Ascending aorta (tissue), 2 donors: ENCODE measurements at regions not wholly inside any gene's neighbourhood (a gene's known extent, or its start where the extent isn't known, plus 50 kb on each side); places are given as distances from the start of the nearest gene placed in this dataset.

Experiments
- DNase-seq, 2 donors: peaks; one replicate each; pipeline ENCODE4 v3.0.0-alpha.2; 2019; ENCODE audit warnings: low spot score in 2 of 2
- H3K27ac ChIP-seq, 2 donors: fragments of 200-600 bp; sonication (generic); one replicate each; pipeline ENCODE4 v1.5.1; 2016 to 2017; ENCODE audit warnings: mild to moderate bottlenecking in 1 of 2
- H3K27me3 ChIP-seq: fragments of 200-600 bp; sonication (generic); one replicate; pipeline ENCODE4 v1.5.1; 2017
- H3K36me3 ChIP-seq, 2 donors: fragments of 200-600 bp; sonication (generic); one replicate each; pipeline ENCODE4 v1.5.1; 2016
- H3K4me1 ChIP-seq, 2 donors: fragments of 200-600 bp; sonication (generic); one replicate each; pipeline ENCODE4 v1.5.1; 2016 to 2017; ENCODE audit warnings: mild to moderate bottlenecking in 1 of 2
- H3K4me3 ChIP-seq, 2 donors: fragments of 200-600 bp; sonication (generic); one replicate each; pipeline ENCODE4 v1.5.1; 2016 to 2017; ENCODE audit warnings: mild to moderate bottlenecking in 1 of 2
- H3K9me3 ChIP-seq, 2 donors: fragments of 200-600 bp; sonication (generic); one replicate each; pipeline ENCODE4 v1.5.1; 2016
- intact Hi-C: fragments of 100-400 bp; cut with DNase I; formaldehyde crosslinking; loops from one replicate; pipeline ENCODE4 v1.15.1; 2023
- TF ChIP-seq, protein P1 (sequence below), 3 experiments: fragments of 200-600 bp in 2 of 3; fragments of 450-650 bp in 1 of 3; sonication (generic) in 2 of 3; IDR thresholded peaks; one replicate each; pipeline ENCODE4 v1.5.1; 2016 to 2019; ENCODE audit warnings: antibody characterized with exemption in 3 of 3, mild to moderate bottlenecking in 1 of 3, moderate library complexity in 1 of 3

DNA sequence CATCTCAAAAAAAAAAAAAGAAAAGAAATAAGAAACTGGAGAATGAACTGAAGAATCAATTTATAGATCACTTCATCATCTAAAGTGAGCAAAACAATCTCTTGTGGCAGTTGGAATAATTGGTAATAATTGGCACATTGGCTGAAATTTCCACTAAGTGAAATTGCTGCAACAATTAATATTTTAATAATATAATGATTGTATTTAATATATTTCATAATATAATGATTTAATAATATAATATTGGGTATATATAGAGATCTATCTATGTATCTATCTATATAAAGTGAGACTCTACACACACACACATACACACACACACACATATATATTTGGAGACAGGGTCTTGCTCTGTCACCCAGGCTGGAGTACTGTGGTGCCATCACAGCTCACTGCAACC, 81.2 kb upstream of the PRICKLE1 start:
- no peaks in the 10 kb centered on the region for H3K36me3 ChIP-seq
- no peaks in the 10 kb centered on the region for H3K9me3 ChIP-seq
- no peaks in the 10 kb centered on the region for H3K27me3 ChIP-seq
- intact Hi-C loops, result no loop called here
- H3K27ac ChIP-seq, result no peak overlapping the region
- no peak overlapping the region for H3K4me3 ChIP-seq
- no peaks in the 10 kb centered on the region for H3K4me1 ChIP-seq
- DNase-seq, result no peak
- TF ChIP-seq, protein P1, sequence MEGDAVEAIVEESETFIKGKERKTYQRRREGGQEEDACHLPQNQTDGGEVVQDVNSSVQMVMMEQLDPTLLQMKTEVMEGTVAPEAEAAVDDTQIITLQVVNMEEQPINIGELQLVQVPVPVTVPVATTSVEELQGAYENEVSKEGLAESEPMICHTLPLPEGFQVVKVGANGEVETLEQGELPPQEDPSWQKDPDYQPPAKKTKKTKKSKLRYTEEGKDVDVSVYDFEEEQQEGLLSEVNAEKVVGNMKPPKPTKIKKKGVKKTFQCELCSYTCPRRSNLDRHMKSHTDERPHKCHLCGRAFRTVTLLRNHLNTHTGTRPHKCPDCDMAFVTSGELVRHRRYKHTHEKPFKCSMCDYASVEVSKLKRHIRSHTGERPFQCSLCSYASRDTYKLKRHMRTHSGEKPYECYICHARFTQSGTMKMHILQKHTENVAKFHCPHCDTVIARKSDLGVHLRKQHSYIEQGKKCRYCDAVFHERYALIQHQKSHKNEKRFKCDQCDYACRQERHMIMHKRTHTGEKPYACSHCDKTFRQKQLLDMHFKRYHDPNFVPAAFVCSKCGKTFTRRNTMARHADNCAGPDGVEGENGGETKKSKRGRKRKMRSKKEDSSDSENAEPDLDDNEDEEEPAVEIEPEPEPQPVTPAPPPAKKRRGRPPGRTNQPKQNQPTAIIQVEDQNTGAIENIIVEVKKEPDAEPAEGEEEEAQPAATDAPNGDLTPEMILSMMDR (IDR thresholded peaks at IDR 0.05), result no peak

DNA sequence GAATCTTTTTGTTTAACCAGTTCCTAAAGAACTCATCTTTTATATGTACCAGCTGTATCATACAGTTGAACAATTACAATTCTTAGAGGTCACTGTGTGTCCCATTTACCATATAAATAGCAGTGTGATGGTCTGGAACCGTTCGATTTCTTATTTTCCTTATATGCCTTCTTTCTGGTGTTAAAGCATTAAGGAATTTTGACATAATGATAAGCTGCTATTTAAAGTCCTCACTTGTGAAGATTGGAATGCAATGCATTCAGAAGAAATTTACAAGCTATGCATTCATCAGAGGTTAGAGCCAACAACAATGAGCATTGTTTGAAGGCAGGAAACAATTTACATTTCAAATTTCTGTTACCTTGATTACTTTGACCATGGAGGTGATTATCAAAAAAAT, 80.0 kb upstream of the PRICKLE1 start:
- Histone ChIP-seq H3K9me3 (no peaks in the 10 kb centered on the region), H3K4me3 (no peak overlapping the region)
- intact Hi-C loops, result no loop called here

DNA sequence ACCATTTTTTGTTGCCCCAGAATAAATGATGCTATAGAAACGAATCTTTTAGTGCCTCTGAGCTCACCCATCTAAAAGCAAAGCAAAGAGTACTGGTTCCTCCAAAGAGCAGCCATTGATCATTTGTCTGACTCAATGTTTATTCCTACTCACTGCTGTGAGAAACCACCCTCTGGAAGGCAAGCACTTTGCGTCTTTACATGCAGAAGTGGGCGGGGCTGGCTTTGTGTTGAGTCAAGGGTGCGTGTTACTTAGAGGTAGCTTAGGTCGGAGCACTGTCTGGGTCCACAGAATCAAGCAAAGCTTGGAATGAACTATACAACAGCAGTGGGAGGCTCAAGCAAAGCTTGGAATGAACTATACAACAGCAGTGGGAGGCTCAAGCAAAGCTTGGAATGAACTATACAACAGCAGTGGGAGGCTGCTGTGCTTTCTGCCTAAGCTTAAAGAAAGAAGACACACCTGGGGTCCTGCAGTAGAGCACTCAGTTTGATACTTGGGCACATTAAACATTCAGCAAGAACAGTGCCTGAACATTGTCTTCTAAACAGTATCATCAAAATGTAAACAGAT, 77.2 kb upstream of the PRICKLE1 start:
- Histone ChIP-seq H3K27me3 (no peaks in the 10 kb centered on the region), H3K9me3 (no peaks in the 10 kb centered on the region), H3K4me1 (no peaks in the 10 kb centered on the region), H3K4me3 (no peak overlapping the region), H3K36me3 (no peaks in the 10 kb centered on the region), H3K27ac (no peak overlapping the region)
- no peak for DNase-seq
- intact Hi-C loops, result no loop called here
- TF ChIP-seq, protein P1 (IDR thresholded peaks at IDR 0.05), result no peak

More for the DNA sequence above, 80.0 kb upstream of the PRICKLE1 start:
- no peaks in the 10 kb centered on the region for H3K36me3 ChIP-seq
- no peaks in the 10 kb centered on the region for H3K4me1 ChIP-seq
- DNase-seq, result no peak
- no peaks in the 10 kb centered on the region for H3K27me3 ChIP-seq
- no peak overlapping the region for H3K27ac ChIP-seq
- TF ChIP-seq, protein P1 (IDR thresholded peaks at IDR 0.05), result no peak

DNA sequence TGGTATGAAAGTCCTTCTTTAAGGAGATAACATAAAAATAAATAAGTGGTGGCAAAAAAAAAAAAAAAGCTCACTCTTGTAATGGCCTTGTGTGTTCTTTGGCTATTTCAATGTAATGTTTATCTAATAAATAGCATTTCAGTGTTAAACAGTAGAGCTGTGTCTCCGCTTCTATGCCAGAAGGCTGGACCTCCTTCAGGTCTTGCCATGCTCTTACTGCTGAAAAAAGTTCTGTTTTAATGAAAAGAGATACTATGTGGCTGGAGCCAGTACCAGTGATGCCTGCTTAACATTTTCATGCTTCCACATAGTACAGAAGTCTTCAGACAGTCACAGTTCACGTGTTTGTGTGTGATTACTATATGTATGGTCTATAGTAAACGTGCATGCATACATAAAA, 74.1 kb upstream of the PRICKLE1 start:
- TF ChIP-seq, protein P1 (IDR thresholded peaks at IDR 0.05), result no peak
- no peak for DNase-seq

DNA sequence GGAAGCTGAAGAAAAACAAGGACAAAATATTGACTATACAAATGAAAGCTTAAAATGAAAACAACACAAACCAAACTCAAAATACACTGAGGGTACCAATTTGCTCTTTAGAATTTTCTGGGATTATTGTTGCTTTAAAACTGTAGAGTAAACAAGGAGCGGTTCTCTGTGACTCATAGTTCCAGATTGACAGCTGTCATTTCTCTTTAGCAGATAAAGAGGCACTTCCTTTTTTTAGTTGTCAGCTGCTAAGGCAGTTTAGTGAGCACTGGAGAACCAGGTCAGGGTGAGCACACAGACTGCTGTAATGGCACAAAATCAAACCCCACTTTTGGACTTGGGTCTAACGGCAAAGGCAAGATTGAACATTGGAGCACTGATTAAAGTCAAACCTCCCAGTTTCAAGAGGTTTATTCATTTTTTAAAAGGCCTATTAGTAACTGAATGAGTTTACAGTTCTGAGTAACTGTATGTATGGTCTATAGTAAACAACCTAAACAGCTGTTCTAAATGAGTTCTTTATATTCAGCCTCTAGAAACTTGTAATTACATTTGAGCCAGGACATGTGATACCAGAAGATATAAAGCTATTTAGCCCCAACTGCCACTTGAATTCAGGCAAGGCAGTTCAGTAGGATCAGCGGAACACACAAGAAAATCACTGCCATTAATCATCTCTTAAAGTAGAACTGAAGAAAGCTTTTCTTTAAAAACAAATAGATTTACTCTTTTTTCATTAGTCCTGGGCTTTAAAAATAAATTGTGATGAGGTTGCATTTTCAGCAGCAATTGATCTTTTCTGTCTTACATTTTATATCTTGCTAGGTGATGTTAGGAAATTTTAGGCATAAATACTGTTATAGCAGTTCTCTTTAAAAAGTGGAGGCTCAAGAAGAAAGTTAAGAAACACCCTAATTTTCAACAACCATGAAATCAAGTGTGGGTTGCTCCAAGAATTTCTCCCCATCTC, 71.7 kb upstream of the PRICKLE1 start:
- intact Hi-C loops, result no loop called here
- TF ChIP-seq, protein P1 (IDR thresholded peaks at IDR 0.05), result no peak
- no peak for DNase-seq

More for the DNA sequence above, 74.1 kb upstream of the PRICKLE1 start:
- Histone ChIP-seq H3K27ac (no peak overlapping the region), H3K4me3 (no peak overlapping the region), H3K27me3 (no peaks in the 10 kb centered on the region), H3K4me1 (no peaks in the 10 kb centered on the region), H3K9me3 (no peaks in the 10 kb centered on the region), H3K36me3 (no peaks in the 10 kb centered on the region)
- intact Hi-C loops, result no loop called here

More for the DNA sequence above, 71.7 kb upstream of the PRICKLE1 start:
- no peak overlapping the region for H3K27ac ChIP-seq
- no peak overlapping the region for H3K4me3 ChIP-seq
- no peaks in the 10 kb centered on the region for H3K9me3 ChIP-seq
- H3K36me3 ChIP-seq, result no peaks in the 10 kb centered on the region
- H3K27me3 ChIP-seq, result no peaks in the 10 kb centered on the region
- H3K4me1 ChIP-seq, result no peaks in the 10 kb centered on the region
